Effector memory CD8-positive, alpha-beta T cell (primary cell): ENCODE measurements at regions not wholly inside any gene's neighbourhood (a gene's known extent, or its start where the extent isn't known, plus 50 kb on each side); places are given as distances from the start of the nearest gene placed in this dataset.

Source experiments
- ATAC-seq: fragments of 150-1000 bp; cut with Tn5 transposase; replicated peaks from 2 replicates; pipeline ENCODE4 v1.10.0; 2021; ENCODE audit warnings: mild to moderate bottlenecking, moderate library complexity
- DNase-seq, 3 experiments: peaks; one replicate each; pipeline ENCODE4 v3.0.0; 2021
- H3K27ac Mint-ChIP-seq, 2 donors: one replicate each; pipeline ENCODE4 v1.8.0; 2022; ENCODE audit warnings: mild to moderate bottlenecking in 2 of 2, mixed read lengths in 2 of 2, moderate library complexity in 2 of 2
- H3K27me3 Mint-ChIP-seq, 2 donors: one replicate each; pipeline ENCODE4 v1.8.0; 2022; ENCODE audit warnings: mixed read lengths in 2 of 2
- H3K36me3 Mint-ChIP-seq: one replicate; pipeline ENCODE4 v1.8.0; 2022; ENCODE audit warnings: mild to moderate bottlenecking, moderate library complexity, mixed read lengths; ENCODE audit not compliant: insufficient read depth
- H3K4me1 Mint-ChIP-seq, 2 donors: one replicate each; pipeline ENCODE4 v1.8.0; 2022; ENCODE audit warnings: low read depth in 2 of 2, mixed read lengths in 2 of 2
- H3K4me3 Mint-ChIP-seq, 2 donors: one replicate each; pipeline ENCODE4 v1.8.0; 2022; ENCODE audit warnings: mild to moderate bottlenecking in 2 of 2, mixed read lengths in 2 of 2, moderate library complexity in 2 of 2
- H3K9me3 Mint-ChIP-seq, 2 donors: one replicate each; pipeline ENCODE4 v1.8.0; 2022; ENCODE audit warnings: mixed read lengths in 2 of 2

GRCh38 chr2:176589287-176589686, 320.0 kb downstream of the MTX2 start:
- Mint-ChIP-seq H3K9me3 (no peaks in the 10 kb centered on the region), H3K4me3 (no peak overlapping the region), H3K36me3 (no peaks in the 10 kb centered on the region), H3K4me1 (no peaks in the 10 kb centered on the region), H3K27me3 (peaks cover 65 to 66% of the 10 kb centered on the region in 2 donors), H3K27ac (no peak overlapping the region)
- DNase-seq, result no peak
- ATAC-seq, result no peak

- no peaks in the 10 kb centered on the region for H3K9me3 Mint-ChIP-seq
- peaks cover 68 to 72% of the 10 kb centered on the region in 2 donors for H3K27me3 Mint-ChIP-seq
- ATAC-seq, result no peak
- no peak for DNase-seq
- H3K4me1 Mint-ChIP-seq, result no peaks in the 10 kb centered on the region
- H3K36me3 Mint-ChIP-seq, result no peaks in the 10 kb centered on the region
- H3K27ac Mint-ChIP-seq, result no peak overlapping the region
- H3K4me3 Mint-ChIP-seq, result no peak overlapping the region
Observed at GRCh38 chr2:176589825-176590440, 320.7 kb downstream of the MTX2 start.

- Mint-ChIP-seq H3K4me1 (no peaks in the 10 kb centered on the region), H3K27me3 (peaks cover 59 to 67% of the 10 kb centered on the region in 2 donors), H3K36me3 (no peaks in the 10 kb centered on the region), H3K4me3 (no peak overlapping the region), H3K27ac (no peak overlapping the region), H3K9me3 (no peaks in the 10 kb centered on the region)
- DNase-seq, result no peak
- ATAC-seq, result no peak
Observed at GRCh38 chr2:176592216-176592615, 323.0 kb downstream of the MTX2 start.

GRCh38 chr2:176595986-176596385, 326.7 kb downstream of the MTX2 start:
- Mint-ChIP-seq H3K36me3 (no peaks in the 10 kb centered on the region), H3K27ac (no peak overlapping the region), H3K9me3 (no peaks in the 10 kb centered on the region), H3K27me3 (peaks cover 55 to 68% of the 10 kb centered on the region in 2 donors), H3K4me3 (no peak overlapping the region), H3K4me1 (no peaks in the 10 kb centered on the region)
- ATAC-seq (no peak), DNase-seq (no peak)

GRCh38 chr2:176597916-176598315, 328.7 kb downstream of the MTX2 start:
- peaks cover 60 to 61% of the 10 kb centered on the region in 2 donors for H3K27me3 Mint-ChIP-seq
- H3K36me3 Mint-ChIP-seq, result no peaks in the 10 kb centered on the region
- H3K4me3 Mint-ChIP-seq, result no peak overlapping the region
- no peaks in the 10 kb centered on the region for H3K9me3 Mint-ChIP-seq
- no peaks in the 10 kb centered on the region for H3K4me1 Mint-ChIP-seq
- no peak for DNase-seq
- no peak for ATAC-seq
- no peak overlapping the region for H3K27ac Mint-ChIP-seq

- no peaks in the 10 kb centered on the region for H3K9me3 Mint-ChIP-seq
- peaks cover 56 to 62% of the 10 kb centered on the region in 2 donors for H3K27me3 Mint-ChIP-seq
Observed at GRCh38 chr2:176598351-176598750, 329.1 kb downstream of the MTX2 start.

GRCh38 chr2:176599796-176600485, 330.7 kb downstream of the MTX2 start:
- Mint-ChIP-seq H3K36me3 (no peaks in the 10 kb centered on the region), H3K4me1 (no peaks in the 10 kb centered on the region), H3K4me3 (no peak overlapping the region), H3K9me3 (no peaks in the 10 kb centered on the region), H3K27me3 (peaks cover 51 to 61% of the 10 kb centered on the region in 2 donors), H3K27ac (no peak overlapping the region)
- ATAC-seq, result no peak
- no peak for DNase-seq

More at GRCh38 chr2:176598351-176598750, 329.1 kb downstream of the MTX2 start:
- Mint-ChIP-seq H3K27ac (no peak overlapping the region), H3K4me1 (no peaks in the 10 kb centered on the region), H3K4me3 (no peak overlapping the region), H3K36me3 (no peaks in the 10 kb centered on the region)
- ATAC-seq, result no peak
- no peak for DNase-seq

GRCh38 chr2:176601066-176601465, 331.8 kb downstream of the MTX2 start:
- Mint-ChIP-seq H3K4me1 (no peaks in the 10 kb centered on the region), H3K27me3 (peaks cover 43 to 62% of the 10 kb centered on the region in 2 donors), H3K9me3 (no peaks in the 10 kb centered on the region), H3K4me3 (no peak overlapping the region), H3K27ac (no peak overlapping the region), H3K36me3 (no peaks in the 10 kb centered on the region)
- DNase-seq, result no peak
- no peak for ATAC-seq

- no peaks in the 10 kb centered on the region for H3K9me3 Mint-ChIP-seq
- DNase-seq, result no peak
- H3K36me3 Mint-ChIP-seq, result no peaks in the 10 kb centered on the region
- H3K27ac Mint-ChIP-seq, result no peak overlapping the region
- H3K27me3 Mint-ChIP-seq, result peaks cover 30 to 65% of the 10 kb centered on the region in 2 donors
- H3K4me3 Mint-ChIP-seq, result no peak overlapping the region
- ATAC-seq, result no peak
- no peaks in the 10 kb centered on the region for H3K4me1 Mint-ChIP-seq
Observed at GRCh38 chr2:176612036-176612435, 342.8 kb downstream of the MTX2 start.

- DNase-seq (no peak), ATAC-seq (no peak)
- H3K36me3 Mint-ChIP-seq, result no peaks in the 10 kb centered on the region
- peaks cover 26 to 58% of the 10 kb centered on the region in 2 donors for H3K27me3 Mint-ChIP-seq
- H3K4me3 Mint-ChIP-seq, result no peak overlapping the region
- no peaks in the 10 kb centered on the region for H3K9me3 Mint-ChIP-seq
- H3K4me1 Mint-ChIP-seq, result no peaks in the 10 kb centered on the region
- no peak overlapping the region for H3K27ac Mint-ChIP-seq
Observed at GRCh38 chr2:176612736-176613135, 343.5 kb downstream of the MTX2 start.

GRCh38 chr2:176613323-176613987, 344.2 kb downstream of the MTX2 start:
- no peak overlapping the region for H3K4me3 Mint-ChIP-seq
- DNase-seq, result no peak

GRCh38 chr2:176614049-176614448, 344.8 kb downstream of the MTX2 start:
- H3K27ac Mint-ChIP-seq, result no peak overlapping the region
- no peaks in the 10 kb centered on the region for H3K4me1 Mint-ChIP-seq
- DNase-seq (no peak), ATAC-seq (no peak)
- H3K27me3 Mint-ChIP-seq, result peaks cover 26 to 67% of the 10 kb centered on the region in 2 donors
- no peak overlapping the region for H3K4me3 Mint-ChIP-seq
- H3K36me3 Mint-ChIP-seq, result no peaks in the 10 kb centered on the region
- no peaks in the 10 kb centered on the region for H3K9me3 Mint-ChIP-seq

More at GRCh38 chr2:176613323-176613987, 344.2 kb downstream of the MTX2 start:
- Mint-ChIP-seq H3K36me3 (no peaks in the 10 kb centered on the region), H3K27me3 (peaks cover 26 to 61% of the 10 kb centered on the region in 2 donors), H3K4me1 (no peaks in the 10 kb centered on the region), H3K27ac (no peak overlapping the region), H3K9me3 (no peaks in the 10 kb centered on the region)
- ATAC-seq, result no peak

GRCh38 chr2:176614930-176615329, 345.7 kb downstream of the MTX2 start:
- DNase-seq (no peak), ATAC-seq (no peak)
- Mint-ChIP-seq H3K4me1 (no peaks in the 10 kb centered on the region), H3K36me3 (no peaks in the 10 kb centered on the region), H3K27ac (no peak overlapping the region), H3K9me3 (no peaks in the 10 kb centered on the region), H3K4me3 (no peak overlapping the region), H3K27me3 (peaks cover 27 to 76% of the 10 kb centered on the region in 2 donors)

- Mint-ChIP-seq H3K27me3 (peaks cover 55 to 80% of the 10 kb centered on the region in 2 donors), H3K4me1 (no peaks in the 10 kb centered on the region), H3K9me3 (no peaks in the 10 kb centered on the region), H3K36me3 (no peaks in the 10 kb centered on the region), H3K27ac (no peak overlapping the region), H3K4me3 (no peak overlapping the region)
- DNase-seq (no peak), ATAC-seq (no peak)
Observed at GRCh38 chr2:176619504-176619903, 350.3 kb downstream of the MTX2 start.
